Duodenal mucosa (tissue), 2 donors: ENCODE measurements at regions not wholly inside any gene's neighbourhood (a gene's known extent, or its start where the extent isn't known, plus 50 kb on each side); places are given as distances from the start of the nearest gene placed in this dataset.
"Not testable (repeated sequence)": the region's sequence is repeated elsewhere in the genome, so short reads cannot be mapped to it uniquely, and the experiment has no call there.

Experiments
- H3K27ac ChIP-seq: one replicate; pipeline ENCODE4 v1.7.0; 2013; ENCODE audit warnings: low read depth, low read length
- H3K27me3 ChIP-seq, 2 donors: one replicate each; pipeline ENCODE4 v1.7.0; 2013; ENCODE audit warnings: low read length in 2 of 2, control low read depth in 1 of 2; ENCODE audit not compliant: insufficient read depth in 2 of 2, control insufficient read depth in 1 of 2
- H3K36me3 ChIP-seq, 2 donors: one replicate each; pipeline ENCODE4 v1.7.0; 2013; ENCODE audit warnings: low read length in 2 of 2, control low read depth in 1 of 2; ENCODE audit not compliant: insufficient read depth in 2 of 2, control insufficient read depth in 1 of 2
- H3K4me1 ChIP-seq, 2 donors: one replicate each; pipeline ENCODE4 v1.7.0; 2013; ENCODE audit warnings: low read length in 2 of 2, control low read depth in 1 of 2; ENCODE audit not compliant: insufficient read depth in 2 of 2, control insufficient read depth in 1 of 2
- H3K4me3 ChIP-seq, 2 donors: one replicate each; pipeline ENCODE4 v1.7.0; 2013; ENCODE audit warnings: low read length in 2 of 2, low read depth in 1 of 2
- H3K9ac ChIP-seq, 2 donors: one replicate each; pipeline ENCODE4 v1.7.0; 2013; ENCODE audit warnings: low read length in 2 of 2, low read depth in 1 of 2
- H3K9me3 ChIP-seq, 2 donors: one replicate each; pipeline ENCODE4 v1.7.0; 2013; ENCODE audit warnings: low read length in 2 of 2, control low read depth in 1 of 2; ENCODE audit not compliant: control insufficient read depth in 1 of 2

DNA sequence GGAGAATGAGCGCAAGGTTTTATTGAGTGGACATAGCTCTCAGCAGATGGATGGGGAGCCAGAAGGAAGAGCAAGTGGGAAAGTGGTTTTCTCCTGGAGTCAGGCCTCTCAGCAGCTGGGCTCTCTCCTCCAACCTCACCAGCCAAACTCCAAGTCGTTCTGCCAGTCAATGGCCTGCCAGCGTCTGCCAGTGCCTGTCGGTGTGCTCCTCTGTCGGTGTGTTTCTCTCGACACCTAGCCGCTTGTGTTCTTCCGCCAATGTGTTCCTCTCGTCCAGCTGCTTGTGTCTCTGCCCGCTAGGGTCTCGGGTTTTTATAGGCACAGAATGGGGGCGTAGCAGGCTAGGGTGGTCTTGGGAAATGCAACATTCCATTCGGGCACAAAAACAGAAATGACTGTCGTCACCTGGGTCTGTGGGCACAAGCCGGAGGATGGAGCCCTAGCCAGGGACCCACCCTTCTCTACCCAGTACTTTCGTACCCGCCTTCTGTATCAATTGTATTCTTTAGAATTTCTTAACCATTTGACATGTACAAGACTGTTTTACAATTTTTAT, 1365.4 kb downstream of the FSCB start:
- no peaks in the 10 kb centered on the region for H3K36me3 ChIP-seq
- no peaks in the 10 kb centered on the region for H3K4me1 ChIP-seq
- no peaks in the 10 kb centered on the region for H3K27me3 ChIP-seq
- H3K4me3 ChIP-seq: no peak overlapping the region
- no peak overlapping the region for H3K27ac ChIP-seq
- H3K9ac ChIP-seq: no peak overlapping the region
- H3K9me3 ChIP-seq: peaks cover 5% of the 10 kb centered on the region in 2 donors

DNA sequence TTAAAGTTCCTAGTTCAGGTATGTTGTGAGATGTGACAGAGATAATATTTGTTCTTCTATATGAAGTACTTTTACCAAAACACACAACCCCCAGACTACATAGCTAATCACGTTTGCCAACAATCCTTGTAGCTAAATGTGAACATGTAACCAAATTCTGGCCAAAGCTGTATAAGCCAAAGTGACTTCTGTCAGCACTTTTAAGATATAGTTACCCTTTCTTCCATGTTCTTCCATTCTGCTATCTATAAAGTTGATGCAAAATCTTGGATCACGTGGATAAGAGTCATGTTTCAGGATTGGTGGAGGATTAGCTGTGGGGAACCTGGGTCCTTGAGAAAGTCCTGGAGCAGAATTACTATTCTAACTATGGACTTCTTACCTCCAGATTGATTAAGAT, 1366.6 kb downstream of the FSCB start:
- Histone ChIP-seq H3K27ac (no peak overlapping the region), H3K4me1 (no peaks in the 10 kb centered on the region), H3K9me3 (peaks cover 5 to 11% of the 10 kb centered on the region in 2 donors), H3K36me3 (no peaks in the 10 kb centered on the region), H3K9ac (no peak overlapping the region), H3K4me3 (no peak overlapping the region), H3K27me3 (no peaks in the 10 kb centered on the region)

DNA sequence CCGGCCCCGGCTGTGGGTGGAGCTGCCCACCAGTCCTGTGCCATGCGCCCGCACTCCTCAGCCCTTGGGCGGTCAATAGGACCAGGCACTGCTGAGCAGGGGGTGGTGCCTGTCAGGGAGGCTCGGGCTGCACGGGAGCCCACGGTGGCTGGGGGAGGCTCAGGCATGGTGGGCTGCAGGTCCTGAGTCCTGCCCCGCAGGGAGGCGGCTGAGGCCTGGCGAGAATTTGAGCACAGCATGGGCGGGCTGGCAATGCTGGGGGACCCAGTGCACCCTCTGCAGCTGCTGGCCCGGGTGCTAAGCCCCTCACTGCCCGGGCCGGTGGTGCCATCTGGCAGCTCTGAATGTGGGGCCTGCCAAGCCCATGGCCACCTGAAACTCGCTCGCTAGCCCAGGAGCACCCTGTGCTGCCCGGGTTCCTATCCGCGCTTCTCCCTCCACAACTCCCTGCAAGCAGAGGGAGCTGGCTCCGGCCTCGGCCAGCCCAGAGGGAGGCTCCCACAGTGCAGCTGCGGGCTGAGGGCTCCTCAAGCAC, 1371.1 kb downstream of the FSCB start:
- Histone ChIP-seq H3K27ac (no peak overlapping the region), H3K4me1 (no peaks in the 10 kb centered on the region), H3K9ac (no peak overlapping the region), H3K36me3 (no peaks in the 10 kb centered on the region), H3K4me3 (no peak overlapping the region), H3K27me3 (no peaks in the 10 kb centered on the region), H3K9me3 (peaks cover 11 to 13% of the 10 kb centered on the region in 2 donors)

DNA sequence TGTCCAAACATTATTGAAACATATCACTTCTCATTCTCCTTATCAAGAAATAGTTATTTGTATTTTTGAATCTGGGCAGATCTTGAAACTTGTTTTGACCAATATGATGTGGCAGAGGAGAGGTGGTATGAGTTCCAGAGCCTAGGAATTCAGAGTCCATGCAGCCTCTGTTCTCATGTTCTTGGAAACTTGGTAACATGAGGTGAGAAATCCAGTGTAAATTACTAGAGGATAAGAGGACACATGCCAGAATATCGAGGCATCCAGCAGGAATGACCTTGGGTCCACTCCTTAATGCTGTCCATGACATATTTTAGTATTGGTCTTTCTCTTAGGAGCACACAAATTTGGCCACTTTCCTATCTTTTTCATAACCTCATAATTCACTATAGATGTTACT, 1374.6 kb downstream of the FSCB start:
- Histone ChIP-seq H3K9ac (no peak overlapping the region), H3K4me3 (no peak overlapping the region), H3K9me3 (peaks cover 10 to 16% of the 10 kb centered on the region in 2 donors), H3K27ac (no peak overlapping the region), H3K4me1 (no peaks in the 10 kb centered on the region), H3K27me3 (no peaks in the 10 kb centered on the region), H3K36me3 (no peaks in the 10 kb centered on the region)

DNA sequence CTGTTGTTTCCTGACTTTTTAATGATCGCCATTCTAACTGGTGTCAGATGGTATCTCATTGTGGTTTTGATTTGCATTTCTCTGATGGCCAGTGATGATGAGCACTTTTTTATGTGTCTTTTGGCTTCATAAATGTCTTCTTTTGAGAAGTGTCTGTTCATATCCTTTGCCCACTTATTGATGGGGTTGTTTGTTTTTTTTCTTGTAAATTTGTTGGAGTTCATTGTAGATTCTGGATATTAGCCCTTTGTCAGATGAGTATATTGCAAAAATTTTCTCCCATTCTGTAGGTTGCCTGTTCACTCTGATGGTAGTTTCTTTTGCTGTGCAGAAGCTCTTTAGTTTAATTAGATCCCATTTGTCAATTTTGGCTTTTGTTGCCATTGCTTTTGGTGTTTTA, 1378.7 kb downstream of the FSCB start:
- H3K9ac ChIP-seq, H3K27ac ChIP-seq, H3K4me3 ChIP-seq, H3K27me3 ChIP-seq, H3K36me3 ChIP-seq, H3K4me1 ChIP-seq, H3K9me3 ChIP-seq: not testable (repeated sequence)

DNA sequence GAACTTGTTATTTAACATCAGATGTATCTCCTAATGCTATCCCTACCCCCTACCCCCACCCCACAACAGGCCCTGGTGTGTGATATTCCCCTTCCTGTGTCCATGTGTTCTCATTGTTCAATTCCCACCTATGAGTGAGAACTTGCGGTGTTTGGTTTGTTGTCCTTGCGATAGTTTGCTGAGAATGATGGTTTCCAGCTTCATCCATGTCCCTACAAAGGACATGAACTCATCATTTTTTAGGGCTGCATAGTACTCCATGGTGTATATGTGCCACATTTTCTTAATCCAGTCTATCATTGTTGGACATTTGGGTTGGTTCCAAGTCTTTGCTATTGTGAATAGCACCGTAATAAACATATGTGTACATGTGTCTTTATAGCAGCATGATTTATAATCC, 1379.2 kb downstream of the FSCB start:
- not testable (repeated sequence) for H3K9ac ChIP-seq, H3K9me3 ChIP-seq, H3K27ac ChIP-seq, H3K4me3 ChIP-seq, H3K36me3 ChIP-seq, H3K4me1 ChIP-seq, H3K27me3 ChIP-seq

DNA sequence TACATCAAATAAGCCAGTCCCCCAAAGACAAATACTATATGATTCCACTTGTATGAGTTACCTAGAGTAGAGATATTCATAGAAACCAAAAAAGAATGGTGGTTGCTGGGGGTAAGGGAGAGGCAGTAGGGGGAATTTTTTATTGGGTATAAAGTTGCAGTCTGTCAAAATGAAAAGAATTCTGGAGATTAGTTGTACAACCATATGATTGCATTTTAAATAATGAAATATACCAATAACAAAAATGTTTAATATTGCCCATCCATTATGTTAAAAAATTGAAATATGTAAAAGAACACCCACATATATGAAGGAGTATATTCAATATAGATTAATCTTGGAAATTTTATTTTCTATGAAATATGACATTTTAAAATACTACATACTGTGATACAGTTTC, 1383.5 kb downstream of the FSCB start:
- Histone ChIP-seq H3K4me1 (no peaks in the 10 kb centered on the region), H3K27me3 (no peaks in the 10 kb centered on the region), H3K36me3 (no peaks in the 10 kb centered on the region), H3K27ac (no peak overlapping the region), H3K9me3 (peaks cover 0 to 6% of the 10 kb centered on the region in 2 donors), H3K4me3 (no peak overlapping the region), H3K9ac (no peak overlapping the region)

DNA sequence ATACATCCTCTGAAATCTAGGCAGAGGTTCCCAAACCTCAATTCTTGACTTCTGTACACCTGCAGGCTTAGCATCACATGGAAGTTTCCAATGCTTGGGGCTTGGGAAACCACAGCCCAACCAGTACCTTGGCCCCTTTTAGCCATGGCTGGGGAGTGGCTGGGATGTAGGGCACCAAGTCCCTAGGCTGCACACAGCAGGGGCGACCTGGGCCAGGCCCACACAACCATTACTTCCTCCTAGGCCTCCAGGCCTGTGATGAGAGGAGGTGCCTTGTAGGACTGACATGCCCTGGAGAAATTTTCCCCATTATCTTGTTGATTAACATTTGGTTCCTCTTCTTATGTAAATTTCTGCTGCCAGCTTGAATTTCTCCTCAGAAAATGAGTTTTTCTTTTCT, 1387.4 kb downstream of the FSCB start:
- Histone ChIP-seq H3K9ac (no peak overlapping the region), H3K4me1 (no peaks in the 10 kb centered on the region), H3K27me3 (no peaks in the 10 kb centered on the region), H3K27ac (no peak overlapping the region), H3K9me3 (peaks cover 0 to 6% of the 10 kb centered on the region in 2 donors), H3K36me3 (no peaks in the 10 kb centered on the region), H3K4me3 (no peak overlapping the region)

DNA sequence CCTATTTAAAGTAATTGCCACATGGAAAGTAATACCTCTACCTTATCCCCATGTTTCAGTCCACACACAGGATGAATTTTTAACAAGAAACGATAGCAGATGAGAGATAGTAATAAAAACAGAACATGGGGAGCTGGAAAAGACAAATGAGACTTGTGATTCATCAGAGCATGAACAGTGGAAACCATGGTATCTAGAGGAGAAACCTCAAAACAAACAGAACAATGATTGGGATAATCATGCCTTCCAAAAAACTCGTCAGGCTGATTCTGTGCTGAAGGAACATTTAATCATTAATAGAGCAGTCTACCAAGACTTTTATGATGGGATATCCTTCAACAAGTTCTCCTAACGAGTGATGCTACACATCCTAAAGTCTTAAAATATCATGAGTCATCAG, 1390.7 kb downstream of the FSCB start:
- H3K4me3 ChIP-seq: no peak overlapping the region
- H3K9me3 ChIP-seq: peaks cover 0 to 6% of the 10 kb centered on the region in 2 donors
- H3K4me1 ChIP-seq: no peaks in the 10 kb centered on the region

DNA sequence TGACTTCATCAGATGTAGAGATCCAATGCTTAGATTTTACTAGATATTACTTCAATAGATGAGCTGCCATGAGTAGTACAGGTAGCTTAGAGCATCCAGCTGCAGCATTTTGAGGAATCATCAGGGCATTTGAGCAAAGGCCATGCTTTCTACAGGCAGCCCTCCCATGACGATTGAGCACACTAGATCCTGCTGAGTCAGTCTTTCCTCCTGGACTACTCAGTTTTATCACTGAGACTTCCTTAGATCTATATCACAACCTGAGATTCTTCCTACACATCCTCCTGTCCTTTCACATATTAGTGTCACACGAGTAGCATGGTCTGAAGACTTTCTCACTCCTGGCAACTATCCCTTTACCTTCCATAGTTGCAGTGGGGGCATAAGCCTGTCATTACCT, 1401.8 kb downstream of the FSCB start:
- Histone ChIP-seq H3K36me3 (no peaks in the 10 kb centered on the region), H3K27me3 (no peaks in the 10 kb centered on the region), H3K4me3 (no peak overlapping the region), H3K27ac (no peak overlapping the region), H3K4me1 (no peaks in the 10 kb centered on the region), H3K9ac (no peak overlapping the region), H3K9me3 (peaks cover 0 to 5% of the 10 kb centered on the region in 2 donors)

More for the DNA sequence above, 1390.7 kb downstream of the FSCB start:
- Histone ChIP-seq H3K27ac (no peak overlapping the region), H3K27me3 (no peaks in the 10 kb centered on the region), H3K36me3 (no peaks in the 10 kb centered on the region), H3K9ac (no peak overlapping the region)

DNA sequence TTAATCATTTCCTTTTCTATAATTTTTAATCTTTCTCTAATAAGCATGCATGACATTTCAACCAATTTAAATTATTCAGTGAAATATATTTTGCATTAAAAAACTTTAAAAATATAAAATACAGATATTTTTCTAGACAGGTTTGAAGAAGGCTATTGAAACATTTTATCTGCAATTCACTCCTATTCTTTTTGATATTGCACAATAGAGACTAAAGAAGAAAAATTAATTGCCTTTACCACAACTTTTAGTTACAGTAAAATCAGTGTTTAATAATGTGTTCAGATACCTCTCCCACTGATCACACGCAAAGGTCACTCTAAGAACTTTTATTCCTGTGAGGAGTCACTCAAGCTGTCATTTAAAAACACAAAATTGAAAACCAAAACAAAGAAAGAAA, 1416.7 kb downstream of the FSCB start:
- Histone ChIP-seq H3K9ac (no peak overlapping the region), H3K27ac (no peak overlapping the region), H3K36me3 (no peaks in the 10 kb centered on the region), H3K4me1 (no peaks in the 10 kb centered on the region), H3K9me3 (peaks cover 0 to 7% of the 10 kb centered on the region in 2 donors), H3K27me3 (no peaks in the 10 kb centered on the region), H3K4me3 (no peak overlapping the region)
